ENCODE measurements at regions not wholly inside any gene's neighbourhood (a gene's known extent, or its start where the extent isn't known, plus 50 kb on each side); places are given as distances from the start of the nearest gene placed in this dataset.
A peak's percentile ranks its signal among the peaks of the same experiment; 100 is the strongest.

DNA sequence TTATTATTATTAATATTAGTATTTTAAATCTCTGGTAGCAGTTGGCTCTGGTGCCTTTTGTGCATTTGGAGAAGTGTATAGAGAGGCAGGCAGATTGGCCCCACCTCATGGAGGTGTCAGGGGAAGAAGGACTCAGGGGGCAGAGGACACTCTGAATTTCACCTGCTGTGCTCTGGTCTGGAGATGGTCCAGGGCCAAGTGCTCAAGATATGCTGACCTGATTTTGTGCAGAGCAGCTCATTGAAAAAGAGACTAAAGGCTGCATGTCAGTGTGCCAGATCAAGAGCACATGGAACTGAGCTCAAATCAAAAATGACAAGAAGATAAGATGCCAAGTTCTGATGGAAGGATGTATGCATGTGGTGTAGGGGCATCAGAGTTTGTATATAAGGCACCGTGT, 323.6 kb upstream of the TNP1 start:
- no peak for DNase-seq

DNA sequence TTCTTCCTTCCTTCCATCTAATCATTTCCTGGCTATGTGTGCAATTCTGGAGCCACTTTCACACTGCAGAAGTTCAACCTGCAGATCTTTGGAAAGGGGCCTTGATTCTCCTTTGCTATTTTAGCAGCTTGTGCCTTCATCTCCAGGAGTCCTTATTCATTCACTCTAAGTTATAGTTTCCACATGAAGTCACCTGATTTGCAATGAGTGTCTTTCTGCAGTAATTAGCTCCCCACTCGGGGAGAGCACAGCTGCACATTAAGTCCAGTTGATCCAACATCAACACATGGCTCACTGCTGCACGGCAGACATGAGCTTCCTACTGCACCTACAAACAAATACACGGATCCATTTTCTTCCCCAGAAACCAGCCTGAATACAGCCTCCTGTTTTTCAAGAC, 323.1 kb upstream of the TNP1 start:
- DNase-seq = no peak

DNA sequence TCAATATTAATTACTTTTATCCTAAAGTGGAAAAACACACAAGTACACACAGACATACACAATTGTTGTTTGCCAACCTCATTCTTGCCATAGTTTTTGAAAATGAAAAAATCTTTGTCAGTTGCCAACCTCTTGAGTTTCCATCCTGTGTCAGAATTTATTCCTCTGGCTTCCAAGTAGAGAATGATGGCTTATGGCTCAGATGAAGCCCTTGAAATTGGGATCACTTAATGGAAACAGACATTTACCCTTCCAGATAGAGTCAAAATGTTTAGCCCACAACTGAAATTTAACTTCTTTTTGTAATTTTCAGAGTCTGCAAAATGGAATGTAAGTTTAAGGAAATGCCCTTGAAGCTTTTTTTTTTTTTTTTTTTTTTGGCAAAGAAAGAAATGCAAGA, 321.6 kb upstream of the TNP1 start:
- no peak for DNase-seq

DNA sequence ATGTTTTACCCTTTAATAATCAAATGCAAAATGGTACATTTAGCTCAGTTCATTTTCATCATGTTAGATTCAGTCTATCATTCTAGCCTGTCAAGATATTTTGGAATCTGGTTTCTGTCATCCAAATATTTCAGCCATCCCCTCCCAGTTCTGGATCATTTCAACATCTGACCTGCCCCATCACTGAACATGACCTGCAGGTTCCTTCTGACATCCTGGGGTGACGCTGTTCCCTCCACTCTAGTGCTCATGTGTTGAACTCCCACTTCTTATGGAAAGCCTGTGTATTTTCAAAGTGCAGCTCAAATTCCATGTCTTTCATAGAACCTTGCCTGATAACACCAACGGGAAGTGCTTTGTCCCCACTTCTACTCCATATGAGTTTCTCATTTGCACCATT, 320.0 kb upstream of the TNP1 start:
- DNase-seq = no peak

DNA sequence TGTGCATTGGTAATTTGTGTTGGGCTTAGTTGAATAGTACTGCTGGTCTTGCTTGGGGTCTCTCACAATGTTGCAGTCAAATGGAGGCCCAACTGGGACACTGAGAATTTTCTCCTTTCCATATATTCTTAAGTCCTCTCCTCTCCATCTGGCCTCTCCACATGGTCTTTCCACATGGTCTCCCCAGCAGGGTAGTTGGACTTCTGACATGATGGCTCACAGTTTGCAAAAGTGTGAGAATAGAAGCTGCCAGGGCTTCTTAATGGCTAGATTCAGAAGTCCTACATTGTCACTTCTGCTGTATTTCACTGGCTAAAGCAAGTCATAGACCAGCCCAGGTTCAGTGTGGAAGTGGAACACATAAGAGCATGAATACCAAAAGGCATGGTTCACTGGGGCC, 318.5 kb upstream of the TNP1 start:
- DNase-seq = no peak

DNA sequence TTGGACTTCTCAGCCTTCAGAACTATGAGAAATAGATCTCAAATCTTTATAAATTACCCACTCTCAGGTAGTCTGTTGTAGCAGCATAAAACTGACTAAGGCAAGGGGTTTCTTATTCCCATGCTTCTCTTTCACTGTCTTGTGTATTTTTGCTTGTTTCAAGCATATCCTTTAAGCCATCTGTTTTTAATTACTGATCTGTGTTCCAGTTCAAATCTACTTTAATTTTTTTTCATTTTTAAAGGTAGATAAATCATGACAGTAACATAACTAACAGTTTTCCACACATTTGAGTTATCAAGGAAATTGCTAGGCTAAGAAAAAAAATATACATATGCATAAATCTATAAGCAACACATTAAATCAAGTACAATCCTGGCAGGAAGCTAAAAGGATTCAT, 317.9 kb upstream of the TNP1 start:
- DNase-seq = no peak

DNA sequence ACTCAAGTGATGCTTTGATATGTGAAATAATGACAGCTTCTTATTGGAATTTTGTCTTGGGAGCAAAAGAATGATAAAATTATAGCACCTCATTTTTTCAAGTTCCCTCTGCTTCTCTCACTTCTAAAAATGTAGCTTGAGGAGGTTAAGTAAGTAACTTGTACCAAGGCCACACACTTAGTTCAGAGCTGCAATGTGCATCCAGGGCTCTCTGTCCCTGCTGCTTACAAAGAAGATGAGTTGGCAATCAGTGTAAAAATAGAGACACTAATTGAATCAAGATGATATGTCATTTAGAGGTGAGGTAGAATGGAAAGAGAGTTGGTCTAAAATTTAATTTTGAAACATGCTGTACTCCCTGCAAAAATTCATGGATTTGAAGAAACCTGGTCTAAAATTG, 312.0 kb upstream of the TNP1 start:
- no peak for DNase-seq

DNA sequence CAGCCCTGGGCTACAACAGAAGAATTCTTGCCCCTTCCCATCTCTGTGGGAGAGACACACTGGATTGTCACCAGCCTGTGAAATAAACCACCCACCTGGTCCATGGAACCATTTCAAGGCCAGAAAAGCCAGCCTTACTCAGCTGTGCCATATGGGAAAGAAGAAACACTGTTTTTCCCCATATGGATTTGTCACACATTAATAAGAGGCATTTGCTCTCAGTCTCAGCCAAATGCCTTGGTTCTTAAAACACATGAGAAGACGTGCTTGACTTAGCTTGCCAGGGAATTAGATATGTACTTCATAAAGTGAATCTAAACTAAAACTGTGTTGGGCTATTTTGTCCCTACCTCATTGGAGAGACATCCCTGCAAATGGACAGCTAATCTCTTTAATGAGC, 308.6 kb upstream of the TNP1 start:
- DNase-seq = no peak

DNA sequence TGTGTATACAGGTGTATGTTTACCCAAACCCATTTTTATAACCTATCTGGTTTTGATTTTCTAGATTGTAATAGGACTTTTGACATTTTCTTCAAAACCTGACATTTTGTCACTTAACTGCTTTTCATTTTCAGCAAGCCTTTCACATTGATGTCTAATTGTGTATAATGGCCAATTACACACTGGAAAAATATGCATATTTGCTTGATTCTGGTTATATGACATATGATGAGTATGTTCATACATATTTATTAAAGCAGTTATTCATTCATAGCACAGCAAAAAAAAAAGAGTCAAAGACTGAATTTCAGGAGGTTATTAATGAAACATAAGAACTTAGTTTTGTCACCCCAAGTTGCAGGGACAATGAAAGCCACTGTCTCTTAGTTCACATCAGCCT, 307.7 kb upstream of the TNP1 start:
- DNase-seq = no peak

DNA sequence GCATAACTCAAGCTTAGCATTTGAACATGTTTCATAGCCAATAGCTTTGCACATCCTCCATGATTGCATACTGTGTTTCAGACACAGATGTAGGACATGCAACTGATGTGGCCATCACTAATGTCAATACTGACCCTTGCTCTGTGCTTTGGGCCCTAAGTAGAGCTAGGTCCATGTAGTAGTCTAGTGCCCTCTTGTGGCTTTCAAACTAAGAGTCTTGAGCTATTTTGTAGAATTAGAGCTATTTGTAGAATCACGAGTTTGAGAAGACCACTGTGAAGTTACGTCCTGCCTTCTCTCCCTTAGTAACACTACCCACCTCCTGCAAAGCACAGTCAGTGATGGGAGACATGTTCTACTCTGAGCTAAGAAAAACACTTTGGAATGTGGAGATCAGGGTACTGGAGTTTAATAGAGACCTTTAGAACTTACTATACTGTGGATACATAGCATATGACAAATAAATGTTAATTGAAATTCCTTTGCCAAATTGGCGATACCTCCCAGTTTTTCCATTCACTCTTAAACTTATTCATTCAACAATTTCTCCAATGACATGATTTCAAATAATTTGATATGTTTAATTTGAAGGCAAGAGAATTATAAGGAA, 306.5 kb upstream of the TNP1 start:
- DNase-seq = peak; percentile 89

DNA sequence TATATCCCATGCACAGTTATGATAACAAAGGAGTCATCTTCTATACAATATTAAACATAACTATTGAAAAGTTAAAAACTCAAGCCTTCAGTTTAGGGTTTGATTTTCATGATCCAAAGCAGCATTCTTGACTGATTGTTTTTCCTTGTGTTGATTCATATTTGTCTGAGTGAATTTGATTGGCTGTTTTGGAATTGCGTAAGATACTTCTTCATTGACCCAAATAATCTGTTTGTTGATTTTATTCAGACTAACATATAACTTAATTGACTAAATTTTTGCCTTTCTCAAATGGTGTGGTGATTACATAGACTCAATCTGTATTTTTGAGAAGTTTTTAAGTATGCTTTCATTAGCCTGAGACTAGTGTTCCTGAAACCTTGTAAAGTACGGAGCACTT, 305.7 kb upstream of the TNP1 start:
- no peak for DNase-seq

DNA sequence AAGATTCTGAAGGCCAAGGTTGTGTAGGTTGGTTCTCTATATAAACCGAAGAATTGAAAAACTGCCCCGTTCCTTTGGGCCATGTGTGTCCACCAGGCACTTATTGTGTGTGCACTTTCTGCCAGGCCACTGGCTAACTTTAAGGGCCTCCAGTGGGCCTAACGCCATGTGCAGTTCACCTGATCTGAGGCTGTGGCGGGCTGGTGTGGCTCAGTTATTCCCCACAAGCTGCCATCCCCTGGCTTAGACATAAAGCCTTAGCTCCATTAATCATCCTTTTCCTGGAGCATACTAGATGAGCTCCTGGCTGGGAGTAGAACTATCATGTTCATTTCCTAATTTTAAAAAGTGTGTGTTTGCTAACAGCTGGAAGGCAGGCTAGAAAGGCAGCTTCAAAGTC, 304.1 kb upstream of the TNP1 start:
- no peak for DNase-seq

DNA sequence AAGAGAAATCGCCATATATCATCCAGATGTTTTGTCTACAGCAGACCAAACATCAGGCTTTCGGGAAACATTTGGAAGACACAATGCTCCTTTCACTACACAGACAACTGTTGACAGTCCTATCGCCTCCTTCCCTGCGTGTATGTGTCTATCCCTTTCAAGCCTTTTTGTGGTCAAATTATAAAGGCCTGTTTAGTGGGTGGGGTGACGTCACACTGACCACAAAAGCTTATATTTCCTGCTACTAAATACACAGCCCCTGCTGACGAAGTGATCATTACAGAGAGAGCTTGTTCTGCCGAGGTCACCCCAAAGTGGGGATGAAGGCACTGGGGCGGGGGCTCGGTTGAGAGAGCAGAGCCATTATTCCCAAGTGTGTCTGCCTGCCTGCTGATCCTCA, 302.7 kb upstream of the TNP1 start:
- peak; percentile 87 for DNase-seq

DNA sequence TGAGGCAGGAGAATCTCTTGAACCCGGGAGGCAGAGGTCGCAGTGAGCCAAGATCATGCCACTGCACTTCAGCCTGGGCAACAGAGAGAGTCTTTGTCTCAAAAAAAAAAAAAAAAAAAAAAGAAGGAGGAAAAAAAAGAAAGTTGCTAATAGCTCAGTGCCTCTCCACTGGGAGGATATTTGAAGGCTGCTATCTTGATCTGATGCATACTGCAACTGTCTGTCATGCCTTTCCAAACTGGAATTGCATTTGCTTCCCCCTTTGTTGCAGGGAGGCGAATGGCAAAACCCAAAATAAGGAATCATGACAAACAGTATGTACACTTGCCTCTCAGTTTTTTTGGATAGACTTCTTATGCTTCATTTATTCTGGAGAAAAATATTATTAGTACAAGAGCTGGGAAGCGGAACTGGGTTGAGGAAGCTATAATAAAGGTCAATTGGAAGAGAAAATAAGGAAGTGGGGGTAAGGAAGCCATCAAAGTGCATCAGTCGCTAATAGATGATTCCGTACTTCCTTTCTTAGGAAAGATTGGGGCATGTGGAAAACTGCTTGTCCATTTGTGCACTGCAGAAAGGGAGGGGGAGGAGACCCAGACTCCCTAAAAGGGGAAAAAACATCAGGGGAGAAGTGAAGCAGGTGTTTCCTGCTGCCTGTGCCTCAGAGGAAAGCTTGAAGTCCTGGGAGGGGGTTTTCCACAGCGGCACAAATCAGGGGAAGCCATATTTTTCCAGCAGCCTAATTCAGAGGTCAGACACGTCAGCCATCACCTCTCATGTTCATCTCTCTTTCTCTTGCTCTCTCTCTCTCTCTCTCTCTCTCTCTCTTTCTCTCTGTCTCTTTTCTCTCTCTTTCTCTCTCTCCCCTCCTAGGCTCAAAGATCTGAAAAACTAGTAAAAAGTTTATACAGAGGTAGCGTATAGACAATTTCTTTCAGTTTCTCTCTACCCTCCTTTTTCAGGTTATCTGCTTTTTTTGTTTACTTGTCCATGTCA, 301.4 kb upstream of the TNP1 start:
- DNase-seq = peak; percentile 19

DNA sequence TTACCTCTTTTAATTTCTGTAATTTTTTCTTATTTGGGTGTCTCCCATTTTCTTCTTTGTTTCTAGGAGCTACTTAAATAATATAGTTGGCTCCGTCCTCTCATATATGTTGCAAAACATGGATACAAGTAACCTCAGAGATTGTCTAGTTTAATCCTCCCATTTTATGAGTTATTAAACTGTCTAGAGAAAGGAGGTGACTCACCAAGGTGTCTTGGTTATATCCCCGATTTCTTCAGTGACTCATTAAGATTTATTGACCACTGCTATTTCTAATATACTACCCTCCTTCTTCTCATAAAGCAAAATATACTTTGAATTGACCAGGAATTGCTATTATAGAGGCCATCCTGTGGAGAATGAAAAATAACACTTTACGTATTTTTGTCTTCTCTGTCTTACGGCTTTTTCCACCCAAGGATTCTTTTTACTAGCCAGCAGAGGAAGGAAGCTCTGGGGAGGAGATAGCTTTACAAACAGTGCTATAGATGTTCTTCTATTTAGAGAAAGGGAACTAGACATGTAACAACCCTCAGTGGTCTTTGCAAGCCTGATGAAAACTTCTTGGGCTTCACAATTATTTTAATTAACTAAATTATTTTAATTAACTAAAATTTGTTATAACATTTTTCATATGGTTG, 300.4 kb upstream of the TNP1 start:
- DNase-seq = no peak

DNA sequence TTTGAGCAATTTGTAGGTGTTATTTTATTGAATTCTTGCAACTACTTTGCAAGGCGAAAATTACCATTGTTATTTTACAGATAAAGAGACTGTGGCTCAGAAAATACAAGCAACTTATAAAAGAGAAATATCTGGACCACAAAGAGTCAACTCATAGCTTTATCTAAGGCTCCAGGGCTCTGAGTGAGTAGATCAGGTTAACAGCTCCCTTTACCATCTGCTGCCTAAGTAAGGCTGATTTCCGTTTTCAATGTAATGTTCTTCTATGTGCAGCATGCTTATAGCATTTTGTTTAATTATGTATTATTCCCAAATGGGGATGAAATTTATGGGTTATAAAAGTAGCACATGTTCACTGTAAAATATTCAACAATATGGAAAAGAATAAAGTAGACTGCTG, 299.1 kb upstream of the TNP1 start:
- peak; percentile 94 for DNase-seq

DNA sequence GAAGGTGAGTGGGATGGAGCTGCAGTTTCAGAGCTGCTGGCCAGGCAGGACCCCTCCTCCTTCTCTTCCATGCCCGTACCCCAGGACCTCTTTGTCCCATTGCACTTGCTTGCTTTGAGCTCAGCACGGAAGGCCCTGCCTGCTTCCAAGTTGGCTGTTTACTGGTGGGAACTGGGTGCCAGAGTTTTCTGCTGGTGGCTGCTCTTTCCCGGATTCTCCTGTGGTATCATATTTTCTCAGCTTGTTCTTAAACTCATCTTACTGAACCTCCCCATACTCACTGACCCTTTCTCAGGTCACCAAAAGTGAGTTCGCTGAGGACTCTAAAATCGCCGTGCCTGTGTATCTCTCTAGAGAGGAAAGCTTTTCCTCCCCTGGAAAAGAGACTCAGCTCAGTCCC, 297.7 kb upstream of the TNP1 start:
- DNase-seq = no peak

DNA sequence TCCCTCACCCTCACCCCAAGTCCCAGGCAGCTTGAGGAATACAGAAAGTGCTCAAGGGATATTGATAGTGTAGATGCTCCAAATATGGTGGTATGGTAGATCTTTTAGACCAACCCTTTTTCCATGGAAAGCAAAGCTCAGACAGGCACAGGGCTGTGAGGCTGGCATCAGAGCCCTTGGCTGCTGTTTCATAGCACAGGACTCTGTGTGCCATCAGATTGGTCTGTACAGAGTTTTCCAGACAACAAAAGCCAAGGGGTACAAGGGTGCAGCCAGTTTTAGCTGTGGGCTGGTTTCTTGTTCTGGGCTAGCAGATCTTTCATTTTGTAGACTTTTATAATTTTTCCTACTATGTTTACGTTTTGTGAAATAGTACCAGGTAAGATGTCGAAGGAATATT, 296.9 kb upstream of the TNP1 start:
- DNase-seq = no peak

DNA sequence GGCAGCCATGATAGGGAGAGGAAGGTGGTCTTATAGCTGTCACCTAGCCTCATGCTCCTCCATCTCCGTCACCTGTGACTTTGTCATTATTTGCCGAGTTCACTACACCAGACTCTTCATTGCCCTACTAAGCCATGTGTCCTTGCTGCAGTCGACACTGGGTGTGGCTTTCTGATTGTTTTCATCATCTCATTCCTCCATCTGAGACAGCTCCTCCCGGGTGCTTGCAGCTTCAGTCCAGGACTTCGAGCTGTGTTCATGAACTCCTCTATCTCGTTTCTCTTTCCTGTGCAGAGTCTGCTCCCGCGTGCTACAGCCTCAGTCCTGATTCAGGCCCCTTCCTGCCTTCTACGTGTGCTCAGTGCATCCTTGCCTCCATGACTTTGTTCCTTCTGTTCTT, 295.1 kb upstream of the TNP1 start:
- peak; percentile 68 for DNase-seq

DNA sequence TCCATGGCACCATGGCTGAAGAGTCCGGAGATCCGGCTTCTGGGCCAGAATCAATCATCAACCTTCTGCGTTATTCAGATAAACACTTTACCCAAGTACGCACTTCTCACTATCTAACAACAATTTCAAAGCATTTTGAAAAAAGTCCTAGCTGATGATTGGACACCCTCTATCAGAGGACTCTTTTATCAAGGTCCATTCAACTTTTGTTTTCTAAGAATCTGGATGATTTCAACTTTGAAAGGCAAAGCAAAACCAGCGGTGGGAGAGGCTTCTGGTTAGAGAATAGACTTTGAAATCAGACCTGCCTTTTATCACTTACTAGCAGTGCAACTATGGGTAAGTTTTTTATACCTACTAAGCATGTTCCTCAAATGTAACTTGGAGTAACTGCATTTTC, 293.6 kb upstream of the TNP1 start:
- peak; percentile 82 for DNase-seq

DNA sequence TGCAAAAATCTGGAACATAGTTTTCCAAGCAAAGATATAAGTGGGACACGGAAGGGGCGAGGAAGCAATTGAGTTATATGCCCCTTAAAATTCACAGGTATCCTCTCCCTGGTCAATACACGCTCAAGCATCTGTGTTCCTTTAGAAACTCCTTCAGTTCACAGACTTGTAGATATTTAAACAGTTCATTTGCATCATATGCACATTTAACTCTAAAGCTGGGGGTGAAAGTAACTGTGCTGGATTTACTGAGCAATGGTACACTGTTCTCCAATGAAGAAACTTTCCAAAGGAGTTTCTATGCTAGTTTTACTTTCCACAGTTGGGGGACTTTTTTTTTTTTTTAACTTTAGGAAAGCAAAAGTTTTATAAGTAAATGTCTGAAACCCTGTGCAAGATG, 293.0 kb upstream of the TNP1 start:
- no peak for DNase-seq

DNA sequence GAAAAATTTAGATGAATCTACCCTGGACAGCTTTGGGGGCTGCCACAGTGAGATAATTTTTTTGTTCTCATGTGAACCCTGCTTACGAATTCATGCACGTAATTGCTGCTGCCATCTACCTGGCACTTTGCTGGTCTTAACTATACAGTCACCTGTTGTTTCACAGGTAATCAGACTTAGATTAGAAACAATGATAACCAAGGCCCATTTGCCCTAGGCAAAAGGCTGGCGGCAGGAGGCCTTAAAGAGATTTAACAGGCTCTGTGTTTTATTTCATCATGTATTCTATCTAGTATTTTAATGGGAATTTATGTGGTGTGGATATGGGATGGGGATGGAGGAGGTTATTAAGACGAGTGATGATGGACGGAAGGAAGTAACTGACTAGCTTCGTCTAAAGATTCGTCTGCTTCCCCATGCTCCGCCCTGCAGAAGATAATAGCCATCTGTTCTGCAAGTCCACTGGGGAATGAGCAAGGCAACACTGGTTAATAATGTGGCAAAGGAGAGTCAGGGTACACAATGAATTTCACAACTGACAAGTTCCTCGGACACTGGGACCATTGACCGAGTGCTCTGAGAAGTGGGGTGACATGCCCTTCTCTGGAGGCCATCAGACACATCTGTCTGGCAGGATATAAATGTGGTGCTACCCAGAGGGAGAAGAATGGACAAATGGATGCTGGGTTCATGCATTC, 291.8 kb upstream of the TNP1 start:
- DNase-seq = no peak

DNA sequence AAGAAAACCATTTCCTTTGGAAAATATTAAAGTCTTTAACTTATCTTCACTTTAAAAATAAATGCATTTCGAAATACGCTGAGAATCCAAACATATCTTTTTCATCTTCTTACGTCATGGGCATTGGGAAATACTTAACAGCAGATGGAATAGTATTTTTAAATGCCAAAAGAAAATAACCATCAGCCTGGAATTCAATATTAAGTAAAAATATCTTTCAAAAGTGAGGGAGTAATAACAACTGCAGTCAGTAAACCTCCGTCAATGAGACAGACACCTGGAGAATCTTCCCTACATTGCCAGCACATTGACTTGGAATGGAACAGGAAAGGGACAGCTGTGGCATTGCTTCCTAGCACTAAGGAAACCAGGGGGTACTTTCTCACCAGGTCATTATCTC, 290.4 kb upstream of the TNP1 start:
- no peak for DNase-seq
